IMR-90 (cell line): ENCODE measurements at regions not wholly inside any gene's neighbourhood (a gene's known extent, or its start where the extent isn't known, plus 50 kb on each side); places are given as distances from the start of the nearest gene placed in this dataset.

Source experiments
- ATAC-seq: fragments of 200-7000 bp; cut with Tn5 transposase; 2 replicates; pipeline ENCODE4 v1.9.1; 2020; ENCODE audit warnings: low read depth, mild to moderate bottlenecking, moderate library complexity
- BruUV-seq: library from RNA; stranded (reverse); fragments of 400-500 nt; replicated peaks from 2 replicates; lab custom pipeline; 2021; lab: Mats Ljungman, UMichigan
- CTCF ChIA-PET: fragments of 300-600 bp; formaldehyde crosslinking; extraction: SDS; loops from one replicate; lab custom pipeline; 2021; ENCODE audit warnings: antibody characterized with exemption; lab: Yijun Ruan, JAX
- POLR2A ChIA-PET: fragments of 300-600 bp; sonication (Branson Sonifier 250); formaldehyde crosslinking; loops from one replicate; lab custom pipeline; 2022; ENCODE audit warnings: antibody characterized with exemption; ENCODE audit not compliant: unreplicated experiment; lab: Charles Lee
- DNase-seq: peaks from one replicate; pipeline ENCODE4 v3.0.0; 2013
- H2AFZ ChIP-seq: replicated peaks from 2 replicates; pipeline ENCODE3; 2013; ENCODE audit warnings: low read length, mild to moderate bottlenecking; ENCODE audit not compliant: poor library complexity
- H2AK5ac ChIP-seq: 2 replicates; pipeline ENCODE4 v1.6.1; 2013; ENCODE audit warnings: low read depth, low read length, inconsistent platforms
- H2AK9ac ChIP-seq: replicated peaks from 2 replicates; pipeline ENCODE3; 2013; ENCODE audit warnings: mild to moderate bottlenecking, low read depth, low read length, moderate library complexity; ENCODE audit not compliant: poor library complexity
- H2BK120ac ChIP-seq: 2 replicates; pipeline ENCODE4 v1.6.1; 2013; ENCODE audit warnings: low read depth, low read length, inconsistent platforms
- H2BK15ac ChIP-seq: 3 replicates; pipeline ENCODE4 v1.6.1; 2013; ENCODE audit warnings: low read depth, low read length, inconsistent platforms
- H2BK20ac ChIP-seq: 2 replicates; pipeline ENCODE4 v1.6.1; 2013; ENCODE audit warnings: low read depth, mild to moderate bottlenecking, inconsistent platforms, low read length, moderate library complexity
- H2BK5ac ChIP-seq: 2 replicates; pipeline ENCODE4 v1.6.1; 2013; ENCODE audit warnings: mild to moderate bottlenecking, low read depth, low read length, inconsistent platforms; ENCODE audit not compliant: poor library complexity, severe bottlenecking
- H3K14ac ChIP-seq: replicated peaks from 2 replicates; pipeline ENCODE4 v1.6.1; 2013; ENCODE audit warnings: low read depth, low read length, inconsistent platforms
- H3K18ac ChIP-seq: 2 replicates; pipeline ENCODE4 v1.6.1; 2013; ENCODE audit warnings: low read depth, low read length, control low read depth
- H3K23ac ChIP-seq: 2 replicates; pipeline ENCODE4 v1.6.1; 2013; ENCODE audit warnings: low read depth, low read length, inconsistent platforms
- H3K27ac ChIP-seq: 2 replicates; pipeline ENCODE4 v1.5.1; 2013; ENCODE audit warnings: mild to moderate bottlenecking, control low read depth, low read length; ENCODE audit not compliant: insufficient read depth
- H3K27me3 ChIP-seq: 2 replicates; pipeline ENCODE4 v1.6.1; 2013; ENCODE audit warnings: low read length; ENCODE audit not compliant: control insufficient read depth, insufficient read depth
- H3K36me3 ChIP-seq: 2 replicates; pipeline ENCODE4 v1.6.1; 2013; ENCODE audit warnings: low read length, mixed read lengths; ENCODE audit not compliant: control insufficient read depth, insufficient read depth
- H3K4ac ChIP-seq: 2 replicates; pipeline ENCODE4 v1.6.1; 2013; ENCODE audit warnings: low read depth, low read length, inconsistent platforms
- H3K4me1 ChIP-seq: 2 replicates; pipeline ENCODE4 v1.6.1; 2013; ENCODE audit warnings: low read length, mixed read lengths; ENCODE audit not compliant: control insufficient read depth, insufficient read depth
- H3K4me2 ChIP-seq: 2 replicates; pipeline ENCODE4 v1.6.1; 2013; ENCODE audit warnings: low read depth, mild to moderate bottlenecking, control low read depth, low read length, moderate library complexity
- H3K4me3 ChIP-seq: 2 replicates; pipeline ENCODE4 v1.5.1; 2013; ENCODE audit warnings: low read depth, mild to moderate bottlenecking, control low read depth, low read length, moderate library complexity; ENCODE audit not compliant: insufficient read depth
- H3K56ac ChIP-seq: 2 replicates; pipeline ENCODE4 v1.6.1; 2013; ENCODE audit warnings: low read length, inconsistent platforms; ENCODE audit not compliant: insufficient read depth; ENCODE audit errors: extremely low read depth
- H3K79me1 ChIP-seq, 2 experiments: 2 replicates each; pipeline ENCODE4 v1.6.1; 2013; ENCODE audit warnings: low read length in 2 of 2, inconsistent platforms in 1 of 2, low read depth in 1 of 2
- H3K9ac ChIP-seq: 2 replicates; pipeline ENCODE4 v1.6.1; 2013; ENCODE audit warnings: low read depth, low read length, control low read depth
- H3K9me1 ChIP-seq: 2 replicates; pipeline ENCODE4 v1.6.1; 2013; ENCODE audit warnings: low read length, inconsistent platforms; ENCODE audit not compliant: insufficient read depth
- H3K9me3 ChIP-seq: 2 replicates; pipeline ENCODE4 v1.6.1; 2013; ENCODE audit warnings: low read length; ENCODE audit not compliant: control insufficient read depth, insufficient read depth
- H4K20me1 ChIP-seq: 2 replicates; pipeline ENCODE4 v1.6.1; 2013; ENCODE audit warnings: low read length, inconsistent platforms; ENCODE audit not compliant: insufficient read depth
- H4K5ac ChIP-seq: 2 replicates; pipeline ENCODE4 v1.6.1; 2013; ENCODE audit warnings: mild to moderate bottlenecking, low read depth, low read length, control low read depth
- H4K8ac ChIP-seq, 2 experiments: 2 replicates each; pipeline ENCODE4 v1.6.1; 2013; ENCODE audit warnings: low read depth in 2 of 2, low read length in 2 of 2, control low read depth in 1 of 2, inconsistent platforms in 1 of 2
- H4K91ac ChIP-seq: 2 replicates; pipeline ENCODE4 v1.6.1; 2013; ENCODE audit warnings: low read depth, low read length, inconsistent platforms; ENCODE audit not compliant: insufficient read depth
- BHLHE40 ChIP-seq: fragments of 150-350 bp; IDR thresholded peaks from 2 replicates; pipeline ENCODE4 v1.6.1; 2016; ENCODE audit warnings: mild to moderate bottlenecking, low read depth, low read length
- CHD1 ChIP-seq: IDR thresholded peaks from 2 replicates; pipeline ENCODE4 v1.6.1; 2012; ENCODE audit warnings: low read depth, low read length, improper control_type of control experiment
- CTCF ChIP-seq: conservative IDR thresholded peaks from 2 replicates; pipeline ENCODE4 v1.5.1; 2012; ENCODE audit warnings: mild to moderate bottlenecking, low read depth, low read length, improper control_type of control experiment
- FOS ChIP-seq: fragments of 150-350 bp; IDR thresholded peaks from 2 replicates; pipeline ENCODE4 v1.6.1; 2016; ENCODE audit warnings: low read depth, low read length
- MAZ ChIP-seq: IDR thresholded peaks from 2 replicates; pipeline ENCODE4 v1.6.1; 2012; ENCODE audit warnings: low read depth, mild to moderate bottlenecking, low read length, improper control_type of control experiment, moderate library complexity, borderline replicate concordance
- MXI1 ChIP-seq: IDR thresholded peaks from 2 replicates; pipeline ENCODE4 v1.6.1; 2012; ENCODE audit warnings: low read depth, mild to moderate bottlenecking, low read length, moderate library complexity, borderline replicate concordance
- RAD21 ChIP-seq: IDR thresholded peaks from 2 replicates; pipeline ENCODE4 v1.6.1; 2012; ENCODE audit warnings: low read length, improper control_type of control experiment
- SMC3 ChIP-seq: fragments of 150-350 bp; IDR thresholded peaks from 2 replicates; pipeline ENCODE4 v1.6.1; 2016; ENCODE audit warnings: low read depth, mild to moderate bottlenecking, antibody characterized with exemption, low read length, moderate library complexity
- WGBS, 2 experiments: methylation state at CpG; one replicate each; pipeline versions ENCODE4 v1.1.5 to v1.1.7; 2013; ENCODE audit warnings: missing lambda C conversion rate in 2 of 2; ENCODE audit not compliant: insufficient read length in 1 of 2; ENCODE audit errors: extremely low coverage in 2 of 2; 5-methylcytosine and 5-hydroxymethylcytosine counted together
- dilution Hi-C: fragments of 300-500 bp; cut with HindIII; formaldehyde crosslinking; loops from one replicate; pipeline ENCODE4 v1.14.3; 2018; ENCODE audit warnings: low sequenced_read_pairs; ENCODE audit not compliant: unreplicated experiment
- in situ Hi-C: fragments of 300-500 bp; cut with MboI; formaldehyde crosslinking; loops from 3 replicates; pipeline ENCODE4 v1.14.3; 2019; ENCODE audit warnings: low sequenced_read_pairs, inconsistent platforms, mixed read lengths
- intact Hi-C: fragments of 100-400 bp; cut with micrococcal nuclease; formaldehyde crosslinking; loops from 2 replicates; pipeline ENCODE4 v1.10.0; 2022

- no peak overlapping the region for H2AK9ac ChIP-seq
- no peak overlapping the region for H3K4ac ChIP-seq
- H2BK20ac ChIP-seq = no peak overlapping the region
- DNase-seq = no peak
- H3K36me3 ChIP-seq = no peaks in the 10 kb centered on the region
- dilution Hi-C loops = no loop called here
- H3K18ac ChIP-seq = no peak overlapping the region
- no peak overlapping the region for H3K56ac ChIP-seq
- H3K4me1 ChIP-seq = no peaks in the 10 kb centered on the region
- H3K27ac ChIP-seq = no peak overlapping the region
- no peak overlapping the region for H2BK120ac ChIP-seq
- no peak overlapping the region for H2AFZ ChIP-seq
- no peak overlapping the region for H3K23ac ChIP-seq
- H3K9me1 ChIP-seq = peaks cover 6% of the 10 kb centered on the region
- CTCF ChIA-PET = no interaction called here
- H3K9me3 ChIP-seq = no peaks in the 10 kb centered on the region
- H3K4me3 ChIP-seq = no peak overlapping the region
- no peak overlapping the region for H3K14ac ChIP-seq
- no peak overlapping the region for H2BK15ac ChIP-seq
- no peak overlapping the region for H2AK5ac ChIP-seq
- H4K91ac ChIP-seq = no peak overlapping the region
- in situ Hi-C loops = no loop called here
- H4K8ac ChIP-seq = no peak overlapping the region
- ATAC-seq = no peak
- intact Hi-C loops = no loop called here
- no peak overlapping the region for H3K4me2 ChIP-seq
- 100% methylated on average over 3 of the region's 4 CpGs; no CpG with 5 or more reads in 1 of the 2 experiments for WGBS, 2 experiments
- H4K5ac ChIP-seq = no peak overlapping the region
- H3K27me3 ChIP-seq = no peaks in the 10 kb centered on the region; the same call in 1 of the 2 replicates
- POLR2A ChIA-PET = no interaction called here
- H2BK5ac ChIP-seq = no peak overlapping the region
- H3K9ac ChIP-seq = no peak overlapping the region
- no TSS peak for BruUV-seq
- TF ChIP-seq FOS (no peak), SMC3 (no peak), BHLHE40 (no peak), CTCF (0 out of 2 replicates have a peak, but pooled peaks have one; percentile 10), MXI1 (no peak), CHD1 (no peak), RAD21 (no peak), MAZ (no peak)
- H3K79me1 ChIP-seq = no peaks in the 10 kb centered on the region
- H4K20me1 ChIP-seq = no peaks in the 10 kb centered on the region
Observed at GRCh38 chr21:35441868-35442582, 392.9 kb upstream of the RUNX1 start.
